Stimulated activated CD8-positive, alpha-beta memory T cell treated with anti-CD3 and anti-CD28 coated beads, Interleukin-4, amount 100 ng/mL, for 4 hours (primary cell): ENCODE measurements at regions not wholly inside any gene's neighbourhood (a gene's known extent, or its start where the extent isn't known, plus 50 kb on each side); places are given as distances from the start of the nearest gene placed in this dataset.

Experiments used
- DNase-seq, 2 donors: peaks; one replicate each; pipeline ENCODE4 v3.0.0-alpha.2; 2020; ENCODE audit warnings: low read depth in 2 of 2, low spot score in 1 of 2

DNA sequence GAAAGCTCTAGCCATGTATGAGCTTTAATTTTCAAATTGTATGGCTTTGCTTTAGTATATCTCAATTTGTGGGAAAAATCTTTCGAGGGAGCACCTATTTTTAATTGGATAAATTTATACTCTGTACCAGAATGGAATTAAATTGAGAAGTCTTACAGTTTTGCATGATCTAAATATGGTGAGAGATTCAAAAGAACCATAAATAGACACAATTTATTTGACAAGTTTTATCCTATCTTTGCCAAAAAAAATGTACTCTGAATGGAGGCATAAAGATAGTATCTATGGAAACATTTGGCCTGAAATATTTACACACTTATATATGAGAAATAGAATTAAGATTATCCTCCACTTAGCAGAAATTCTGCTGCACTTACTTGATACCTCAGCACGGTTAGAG, 238.4 kb downstream of the NDUFA10 start:
- no peak for DNase-seq

- DNase-seq: no peak
Observed at GRCh38 chr2:239781454-239781853, 243.7 kb downstream of the NDUFA10 start.

- DNase-seq: no peak
Observed at GRCh38 chr2:239780236-239780994, 244.7 kb downstream of the NDUFA10 start.

DNA sequence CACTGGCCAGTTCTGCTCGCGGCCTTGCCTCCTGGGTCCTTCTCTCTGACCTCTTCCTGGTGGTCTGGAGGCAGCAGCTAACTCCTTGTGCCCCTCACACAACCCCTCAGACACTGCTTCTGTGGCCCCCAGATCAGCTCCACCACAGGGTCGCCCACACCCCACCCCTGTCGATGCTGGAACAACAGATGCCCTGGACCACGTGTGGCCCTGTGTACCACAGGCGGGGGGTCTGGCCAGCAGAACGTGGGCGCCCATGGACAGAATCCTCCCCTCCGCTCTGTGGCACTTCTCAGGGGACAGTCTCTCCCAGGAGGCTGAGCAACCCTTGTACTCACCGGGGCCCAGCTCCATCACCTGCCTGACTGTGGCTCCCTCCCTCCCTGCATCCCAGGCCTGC, 245.6 kb downstream of the NDUFA10 start:
- DNase-seq: no peak

- DNase-seq: no peak
Observed at GRCh38 chr2:239778861-239779558, 246.1 kb downstream of the NDUFA10 start.

GRCh38 chr2:239778042-239778851, 246.9 kb downstream of the NDUFA10 start:
- no peak for DNase-seq

- no peak for DNase-seq
Observed at GRCh38 chr2:239777219-239777618, 247.9 kb downstream of the NDUFA10 start.

GRCh38 chr2:239776436-239777005, 248.6 kb downstream of the NDUFA10 start:
- DNase-seq: no peak

DNA sequence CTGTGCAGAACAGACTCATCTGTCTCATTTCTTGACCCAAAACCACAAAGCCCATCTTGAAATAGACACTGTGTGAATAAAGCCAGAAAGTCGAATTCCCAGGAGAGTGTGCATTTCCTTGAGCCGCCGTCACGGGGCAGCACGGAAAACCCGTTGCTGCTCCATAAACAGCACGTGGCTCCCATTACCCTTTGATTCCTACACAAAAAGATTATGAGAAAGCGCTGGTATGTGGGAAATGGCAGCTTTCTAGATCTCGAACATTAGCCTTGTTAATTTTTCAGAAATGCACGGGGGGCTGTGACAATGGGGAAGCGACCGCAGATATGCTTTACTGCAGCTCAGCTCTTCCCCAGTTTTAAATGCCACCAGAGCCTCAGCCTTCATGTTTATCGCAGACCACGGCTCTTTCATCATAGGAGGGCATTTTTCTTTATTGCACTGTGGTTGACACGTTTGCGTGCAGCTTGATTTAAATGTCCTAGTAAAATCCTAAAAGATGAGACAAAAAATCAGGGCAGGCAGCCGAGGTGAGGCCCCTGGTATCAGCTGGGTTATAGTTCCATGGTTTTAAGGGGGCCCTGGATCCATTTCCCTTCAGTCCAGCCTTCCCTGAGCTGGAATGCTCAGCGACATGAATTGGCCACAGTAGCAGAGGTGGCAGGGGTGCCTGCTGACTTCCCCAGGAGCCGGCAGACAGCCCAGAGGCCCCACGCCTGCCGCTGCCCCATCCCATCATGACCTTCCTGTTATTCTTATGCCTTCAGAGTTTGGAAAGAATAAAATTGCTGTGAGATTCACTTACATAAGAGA, 249.3 kb downstream of the NDUFA10 start:
- no peak for DNase-seq

- no peak for DNase-seq
Observed at GRCh38 chr2:239774933-239775622, 250.1 kb downstream of the NDUFA10 start.

DNA sequence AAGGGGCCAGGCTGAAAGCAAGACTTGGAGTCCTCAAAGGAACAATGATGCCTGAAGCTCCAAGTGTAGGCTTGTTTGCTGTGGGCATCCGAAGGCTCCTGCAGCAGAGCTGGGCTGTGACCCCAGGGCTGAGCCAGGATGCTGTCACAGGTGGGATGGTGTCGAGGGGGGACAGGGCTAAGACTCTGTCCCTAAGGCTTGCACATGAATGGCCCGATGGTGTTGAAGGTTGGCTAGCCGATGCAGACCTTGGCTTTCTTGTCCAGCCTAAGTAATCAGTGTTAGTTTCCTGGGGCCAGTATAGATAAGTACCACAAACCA, 251.0 kb downstream of the NDUFA10 start:
- DNase-seq: no peak

GRCh38 chr2:239773228-239774141, 251.7 kb downstream of the NDUFA10 start:
- no peak for DNase-seq

DNA sequence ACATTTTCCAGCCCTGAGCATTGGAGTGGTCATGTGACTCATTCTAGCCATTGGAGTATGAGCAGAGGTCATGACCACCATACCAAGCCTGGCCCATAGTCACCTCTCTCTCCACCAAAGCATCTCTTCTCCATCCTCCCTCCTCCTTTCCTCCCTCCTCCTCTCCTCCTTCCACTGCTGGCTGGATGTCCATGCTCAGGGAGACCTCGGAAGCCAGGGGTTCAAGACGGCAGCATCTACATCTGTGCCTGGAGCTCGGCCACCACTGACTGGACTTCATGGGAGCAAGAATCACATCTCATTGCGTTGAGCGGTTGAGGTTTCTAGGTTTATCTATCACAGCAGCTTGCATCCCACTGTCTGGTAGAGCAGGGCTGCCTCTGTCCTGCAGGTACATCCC, 252.4 kb downstream of the NDUFA10 start:
- no peak for DNase-seq

DNA sequence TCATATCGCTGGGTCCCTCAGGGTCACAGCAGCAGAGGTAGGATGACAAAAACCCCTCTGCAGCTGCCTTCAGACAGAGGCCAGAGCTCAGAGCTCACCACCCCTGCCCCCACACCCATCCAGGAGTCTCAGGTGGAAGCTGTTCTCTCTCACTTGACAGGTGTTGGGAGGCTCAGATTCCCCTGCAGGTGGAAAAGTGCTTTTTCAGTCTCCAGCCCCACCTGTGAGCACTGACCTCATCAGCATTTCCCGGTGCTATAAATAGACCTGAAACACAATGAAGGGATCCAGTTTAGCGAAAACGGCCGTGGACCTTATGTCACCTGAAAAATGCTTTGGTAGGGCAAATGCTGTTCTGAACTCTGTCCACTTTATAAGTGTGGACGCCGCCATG, 254.9 kb downstream of the NDUFA10 start:
- no peak for DNase-seq

DNA sequence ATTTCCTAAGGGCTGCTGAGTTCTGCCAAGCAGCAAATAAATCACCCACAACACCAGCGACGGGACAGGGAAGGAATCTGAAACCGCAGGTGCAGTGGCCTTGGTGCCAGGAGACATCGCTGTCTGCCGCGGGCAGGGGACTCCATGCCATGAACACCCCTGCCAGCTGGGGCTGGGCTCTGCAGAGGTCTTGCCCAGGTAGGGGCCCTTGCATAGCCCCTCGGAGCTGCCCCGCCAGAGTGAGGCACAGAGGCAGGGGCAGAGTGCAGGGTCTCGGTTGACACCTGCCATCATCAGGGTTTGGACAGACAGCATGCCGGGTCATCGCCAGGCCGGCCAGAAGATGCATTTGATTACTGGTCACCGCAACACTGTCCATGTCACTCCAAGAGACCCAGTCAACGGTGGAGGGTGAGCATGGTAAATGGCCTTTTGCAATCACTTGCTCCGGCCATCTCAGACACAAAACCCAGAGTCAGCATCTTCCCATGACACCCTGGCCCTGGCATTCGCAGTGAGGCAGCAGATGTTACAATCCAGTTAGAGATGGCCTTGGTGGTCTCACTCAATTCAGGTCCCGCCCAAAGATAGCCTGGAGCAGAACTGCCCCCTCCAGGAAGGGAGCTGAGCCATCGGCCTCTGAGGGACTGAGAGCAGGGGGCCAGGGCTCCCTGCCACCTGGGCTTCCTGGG, 255.4 kb downstream of the NDUFA10 start:
- DNase-seq: no peak

DNA sequence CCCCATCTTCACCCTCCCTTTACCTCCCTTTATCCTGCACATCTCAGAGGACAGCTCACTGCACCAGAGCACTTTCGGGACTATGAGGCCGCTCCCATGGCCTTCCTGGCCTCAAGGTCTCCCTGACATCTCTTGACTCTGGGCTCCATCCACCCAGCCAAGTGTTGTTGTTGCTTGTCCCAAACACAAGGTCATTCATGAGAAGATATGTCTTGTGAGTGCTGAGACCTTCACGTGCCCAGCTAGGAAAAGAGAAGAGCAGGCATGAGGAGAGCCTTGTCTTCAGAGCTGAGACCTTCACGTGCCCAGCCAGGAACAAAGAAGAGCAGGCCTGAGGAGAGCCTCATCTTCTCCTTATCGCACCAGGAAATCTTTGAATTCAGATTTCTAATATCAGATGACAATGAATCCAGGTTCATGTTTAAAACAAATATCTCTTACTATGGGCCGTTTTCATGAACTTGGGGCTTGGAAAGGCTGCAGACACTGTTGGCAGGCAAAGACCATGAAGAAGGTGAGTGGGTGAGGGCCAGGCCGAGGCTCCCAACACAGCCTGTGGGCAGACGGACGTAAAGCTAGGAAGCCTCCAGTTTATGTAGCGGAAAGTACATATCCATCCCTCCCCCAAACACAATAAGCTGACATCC, 256.1 kb downstream of the NDUFA10 start:
- no peak for DNase-seq

GRCh38 chr2:239768031-239768790, 256.9 kb downstream of the NDUFA10 start:
- DNase-seq: no peak
